Thoracic aorta (tissue), 2 donors: ENCODE measurements at regions not wholly inside any gene's neighbourhood (a gene's known extent, or its start where the extent isn't known, plus 50 kb on each side); places are given as distances from the start of the nearest gene placed in this dataset.

Source experiments
- ATAC-seq: fragments of 150-250 bp; one replicate; pipeline ENCODE4 v1.8.0; 2017; ENCODE audit warnings: low read depth; ENCODE audit not compliant: insufficient number of reproducible peaks, low FRiP score
- DNase-seq: peaks from one replicate; pipeline ENCODE4 v3.0.0-alpha.2; 2020; ENCODE audit warnings: low spot score
- H3K27ac ChIP-seq, 2 donors: fragments of 200-600 bp; sonication (generic); 1 replicate in 1 of 2; 2 replicates in 1 of 2; pipeline ENCODE4 v1.5.1; 2016; ENCODE audit warnings: mild to moderate bottlenecking in 2 of 2, moderate library complexity in 2 of 2
- H3K27me3 ChIP-seq: fragments of 200-600 bp; sonication (generic); replicated peaks from 2 replicates; pipeline ENCODE4 v1.6.0; 2016; ENCODE audit warnings: mild to moderate bottlenecking; ENCODE audit not compliant: insufficient read depth
- H3K36me3 ChIP-seq: fragments of 200-600 bp; sonication (generic); one replicate; pipeline ENCODE4 v1.5.1; 2016
- H3K4me1 ChIP-seq, 2 donors: fragments of 200-600 bp; sonication (generic); 1 replicate in 1 of 2; 2 replicates in 1 of 2; pipeline versions ENCODE4 v1.5.1 to v1.6.0; 2016; ENCODE audit warnings: low read depth in 2 of 2, mild to moderate bottlenecking in 1 of 2; ENCODE audit not compliant: control insufficient read depth in 1 of 2
- H3K4me3 ChIP-seq: fragments of 200-600 bp; sonication (generic); 2 replicates; pipeline ENCODE4 v1.5.1; 2016; ENCODE audit warnings: mild to moderate bottlenecking
- H3K9me3 ChIP-seq: fragments of 200-600 bp; sonication (generic); 2 replicates; pipeline ENCODE4 v1.5.1; 2016
- TF ChIP-seq, protein P1 (sequence below): fragments of 200-600 bp; sonication (generic); IDR thresholded peaks from one replicate; pipeline ENCODE4 v1.5.1; 2019; ENCODE audit warnings: antibody characterized with exemption

DNA sequence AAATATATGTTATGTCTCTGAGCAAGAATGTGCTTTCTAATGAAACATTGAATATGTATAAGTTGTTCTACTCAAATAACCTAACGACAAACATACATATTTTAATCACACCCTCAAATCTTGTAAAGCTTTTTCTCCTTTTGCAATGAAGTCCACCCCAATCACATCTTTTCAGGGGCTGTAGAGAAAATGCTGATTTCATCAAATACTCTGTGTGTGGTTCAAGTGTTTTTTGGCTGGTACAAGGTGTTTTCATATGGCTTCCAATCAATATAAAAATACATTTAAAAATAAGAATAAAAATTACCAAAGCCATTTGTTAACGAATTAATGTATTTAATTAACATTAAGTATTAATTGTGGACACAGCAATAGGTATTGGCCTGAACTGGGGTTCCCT, 57.2 kb upstream of the TMEM196 start:
- H3K36me3 ChIP-seq: no peaks in the 10 kb centered on the region

More for the DNA sequence above, 57.2 kb upstream of the TMEM196 start:
- no peak overlapping the region for H3K27ac ChIP-seq
- TF ChIP-seq, protein P1, sequence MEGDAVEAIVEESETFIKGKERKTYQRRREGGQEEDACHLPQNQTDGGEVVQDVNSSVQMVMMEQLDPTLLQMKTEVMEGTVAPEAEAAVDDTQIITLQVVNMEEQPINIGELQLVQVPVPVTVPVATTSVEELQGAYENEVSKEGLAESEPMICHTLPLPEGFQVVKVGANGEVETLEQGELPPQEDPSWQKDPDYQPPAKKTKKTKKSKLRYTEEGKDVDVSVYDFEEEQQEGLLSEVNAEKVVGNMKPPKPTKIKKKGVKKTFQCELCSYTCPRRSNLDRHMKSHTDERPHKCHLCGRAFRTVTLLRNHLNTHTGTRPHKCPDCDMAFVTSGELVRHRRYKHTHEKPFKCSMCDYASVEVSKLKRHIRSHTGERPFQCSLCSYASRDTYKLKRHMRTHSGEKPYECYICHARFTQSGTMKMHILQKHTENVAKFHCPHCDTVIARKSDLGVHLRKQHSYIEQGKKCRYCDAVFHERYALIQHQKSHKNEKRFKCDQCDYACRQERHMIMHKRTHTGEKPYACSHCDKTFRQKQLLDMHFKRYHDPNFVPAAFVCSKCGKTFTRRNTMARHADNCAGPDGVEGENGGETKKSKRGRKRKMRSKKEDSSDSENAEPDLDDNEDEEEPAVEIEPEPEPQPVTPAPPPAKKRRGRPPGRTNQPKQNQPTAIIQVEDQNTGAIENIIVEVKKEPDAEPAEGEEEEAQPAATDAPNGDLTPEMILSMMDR: no peak
- no peaks in the 10 kb centered on the region for H3K4me1 ChIP-seq
- ATAC-seq (no peak), DNase-seq (no peak)
- H3K4me3 ChIP-seq: no peak overlapping the region
- no peaks in the 10 kb centered on the region for H3K9me3 ChIP-seq
- H3K27me3 ChIP-seq: no peaks in the 10 kb centered on the region
